ENCODE measurements at regions not wholly inside any gene's neighbourhood (a gene's known extent, or its start where the extent isn't known, plus 50 kb on each side); places are given as distances from the start of the nearest gene placed in this dataset.

- no peak for TF ChIP-seq CTCF (IDR thresholded peaks at IDR 0.05)
- no peak for TF ChIP-seq MAFK (IDR thresholded peaks at IDR 0.05; ENCODE audit: partially characterized antibody)
- no peak for TF ChIP-seq KDM1A (IDR thresholded peaks at IDR 0.05; ENCODE audit: low read depth)
- TF ChIP-seq POLR2A (IDR thresholded peaks at IDR 0.05; ENCODE audit: low read length) = no peak
- TF ChIP-seq BHLHE40 (IDR thresholded peaks at IDR 0.05; ENCODE audit: low read depth, low read length) = no peak
- TF ChIP-seq NPAS2 (CRISPR knock-in tag; IDR thresholded peaks at IDR 0.05; ENCODE audit: borderline replicate concordance) = no peak
- no peak for TF ChIP-seq ESRRA (IDR thresholded peaks at IDR 0.05; ENCODE audit: borderline replicate concordance, low read length)
- no peak for TF ChIP-seq SREBF2 (IDR thresholded peaks at IDR 0.05)
- no peak for TF ChIP-seq HDAC2 (IDR thresholded peaks at IDR 0.05)
- TF ChIP-seq CHD2 (IDR thresholded peaks at IDR 0.05; ENCODE audit: low read length, partially characterized antibody) = no peak
- TF ChIP-seq CBX2 (IDR thresholded peaks at IDR 0.05; ENCODE audit: borderline replicate concordance, low read depth) = no peak
- TF ChIP-seq NR3C1 (IDR thresholded peaks at IDR 0.05) = no peak
- no peak for TF ChIP-seq POLR2AphosphoS2 (conservative IDR thresholded peaks at IDR 0.05; ENCODE audit: low read length)
- no peak for TF ChIP-seq ELK1 (IDR thresholded peaks at IDR 0.05; ENCODE audit: low read depth, low read length)
Observed at GRCh38 chr4:189048119-189048518, 892.6 kb upstream of the FRG1 start.

All from A549 (cell line).